ENCODE measurements at regions not wholly inside any gene's neighbourhood (a gene's known extent, or its start where the extent isn't known, plus 50 kb on each side); places are given as distances from the start of the nearest gene placed in this dataset.

DNA sequence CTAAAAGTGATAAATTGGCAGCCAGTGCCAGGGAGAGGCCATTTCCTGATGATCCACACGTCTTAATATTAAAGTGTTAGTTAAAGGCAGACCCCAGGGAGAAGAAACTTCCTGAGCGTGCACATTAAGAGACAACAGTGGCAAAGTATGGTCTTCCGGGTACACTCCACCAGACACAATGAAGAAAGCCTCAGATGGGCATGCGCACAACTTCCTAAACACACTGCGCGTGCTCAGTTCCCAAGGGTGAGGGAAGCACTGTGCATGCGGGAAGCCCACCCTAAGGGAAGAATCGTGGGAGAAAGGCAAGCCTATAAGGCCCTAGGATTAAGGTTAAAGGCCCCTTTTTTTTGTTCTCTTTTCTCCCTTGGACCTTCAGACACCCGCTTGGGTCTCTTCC lies 140.7 kb upstream of the CDKN3 start:
- TF ChIP-seq EP300 (IDR thresholded peaks at IDR 0.05) (no peak), POLR2AphosphoS5 (IDR thresholded peaks at IDR 0.05) (no peak), CTCF (IDR thresholded peaks at IDR 0.05) (no peak), POLR2A (IDR thresholded peaks at IDR 0.05) (no peak)
